HG02981 (cell line): ENCODE measurements at regions not wholly inside any gene's neighbourhood (a gene's known extent, or its start where the extent isn't known, plus 50 kb on each side); places are given as distances from the start of the nearest gene placed in this dataset.
"Not testable (repeated sequence)": the region's sequence is repeated elsewhere in the genome, so short reads cannot be mapped to it uniquely, and the experiment has no call there.

Experiments used
- ATAC-seq: cut with Tn5 transposase; IDR thresholded peaks from one replicate; pipeline ENCODE4 v1.9.1; 2021; ENCODE audit warnings: mild to moderate bottlenecking, moderate library complexity; ENCODE audit not compliant: unreplicated experiment

DNA sequence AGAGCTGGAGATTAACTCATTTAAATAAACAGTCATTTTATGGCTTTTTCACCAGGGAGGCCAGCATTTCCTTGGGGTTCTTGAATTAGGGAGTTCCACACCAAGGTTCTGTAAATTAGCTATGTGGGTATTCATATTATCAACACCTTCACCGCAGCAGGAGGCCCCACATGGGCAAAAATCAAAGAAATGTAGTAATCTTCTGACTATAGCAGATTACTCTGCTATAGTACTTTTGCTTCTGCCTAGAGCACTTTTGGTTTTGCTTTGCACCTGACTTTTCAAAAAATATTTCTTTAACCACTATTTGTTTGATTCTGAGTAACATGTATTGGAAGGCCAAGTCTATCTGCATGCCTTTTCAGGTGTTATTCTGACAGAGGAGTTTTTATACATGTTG lies 108.6 kb upstream of the POMZP3 start:
- not testable (repeated sequence) for ATAC-seq

DNA sequence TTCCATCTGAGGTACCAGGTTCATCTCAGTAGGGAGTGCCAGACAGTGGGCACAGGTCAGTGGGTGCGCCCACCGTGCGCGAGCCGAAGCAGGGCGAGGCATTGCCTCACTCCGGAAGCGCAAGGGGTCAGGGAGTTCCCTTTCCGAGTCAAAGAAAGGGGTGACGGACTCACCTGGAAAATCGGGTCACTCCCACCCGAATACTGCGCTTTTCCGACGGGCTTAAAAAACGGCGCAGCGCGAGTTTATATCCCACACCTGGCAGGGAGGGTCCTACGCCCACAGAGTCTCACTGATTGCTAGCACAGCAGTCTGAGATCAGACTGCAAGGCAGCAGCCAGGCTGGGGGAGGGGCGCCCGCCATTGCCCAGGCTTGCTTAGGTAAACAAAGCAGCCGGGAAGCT lies 101.5 kb upstream of the POMZP3 start:
- not testable (repeated sequence) for ATAC-seq

DNA sequence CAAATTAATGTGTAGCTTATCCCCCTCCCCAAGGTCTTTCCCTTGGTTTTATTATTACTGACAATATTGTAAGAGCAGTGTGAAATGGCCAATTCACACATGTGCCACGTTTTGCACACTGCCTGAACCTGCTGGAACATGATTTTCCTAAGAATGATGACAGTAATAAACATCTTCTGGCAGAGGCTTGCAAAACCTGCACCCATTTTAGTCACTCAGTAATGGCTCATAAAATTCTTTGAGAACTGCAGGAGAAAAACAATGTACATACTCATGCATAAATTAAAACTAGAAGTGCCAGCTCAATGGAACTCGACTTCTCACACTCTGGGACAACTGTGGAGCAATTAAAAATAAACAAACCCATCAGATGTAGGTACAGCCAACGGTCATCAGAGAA lies 96.8 kb upstream of the POMZP3 start:
- ATAC-seq: not testable (repeated sequence)

DNA sequence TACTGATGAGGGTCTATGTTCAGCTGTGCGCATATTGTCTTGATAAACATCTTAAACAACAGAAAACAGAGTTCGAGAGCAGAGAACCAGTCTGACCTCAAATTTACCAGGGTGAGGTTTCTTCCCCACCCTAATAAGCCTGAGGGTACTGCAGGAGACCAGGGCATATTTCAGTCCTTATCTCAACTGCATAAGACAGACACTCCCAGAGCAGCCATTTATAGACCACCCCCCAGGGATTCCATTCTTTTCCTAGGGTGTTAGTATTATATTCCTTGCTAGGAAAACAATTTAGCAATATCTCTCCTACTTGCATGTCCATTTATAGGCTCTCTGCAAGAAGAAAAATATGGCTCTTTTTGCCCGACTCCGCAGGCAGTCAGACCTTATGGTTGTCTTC lies 89.5 kb upstream of the POMZP3 start:
- not testable (repeated sequence) for ATAC-seq

DNA sequence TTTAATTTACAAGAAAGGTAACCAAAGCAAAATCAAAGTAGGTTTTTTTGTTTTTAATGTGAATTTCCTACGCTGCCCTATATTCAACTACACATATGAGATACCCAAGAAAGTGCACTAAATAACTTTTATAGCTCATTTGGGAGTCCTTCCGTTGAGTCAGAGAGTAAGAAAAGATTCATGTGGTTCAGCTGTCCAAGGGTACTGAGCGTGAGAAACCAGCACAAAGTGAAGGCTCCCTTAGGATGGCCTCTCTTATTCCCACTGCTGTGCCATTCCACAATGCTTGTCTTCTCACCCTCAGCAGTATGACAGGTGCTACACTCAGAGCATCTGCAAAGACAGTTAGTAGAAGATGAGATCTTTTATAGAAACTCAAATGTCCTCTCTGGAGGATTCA lies 85.8 kb upstream of the POMZP3 start:
- not testable (repeated sequence) for ATAC-seq

DNA sequence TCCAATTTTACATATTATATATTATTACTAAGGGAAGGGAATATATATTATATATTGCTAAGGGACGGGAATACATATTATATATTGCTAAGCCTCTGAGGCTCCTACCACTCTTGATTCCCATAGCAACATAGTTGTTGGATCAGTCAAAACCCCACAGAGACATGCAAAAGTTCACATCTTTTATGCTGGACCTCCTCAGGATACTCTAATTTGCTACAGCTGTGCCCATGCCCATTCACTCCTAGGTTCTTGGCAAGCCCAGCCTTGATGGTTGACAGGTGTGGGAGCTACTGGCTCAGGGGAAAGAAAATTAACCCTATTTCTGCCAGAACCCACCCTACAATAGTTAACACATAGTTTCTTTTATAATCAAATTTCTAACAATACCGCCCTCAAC lies 84.6 kb upstream of the POMZP3 start:
- ATAC-seq: not testable (repeated sequence)

DNA sequence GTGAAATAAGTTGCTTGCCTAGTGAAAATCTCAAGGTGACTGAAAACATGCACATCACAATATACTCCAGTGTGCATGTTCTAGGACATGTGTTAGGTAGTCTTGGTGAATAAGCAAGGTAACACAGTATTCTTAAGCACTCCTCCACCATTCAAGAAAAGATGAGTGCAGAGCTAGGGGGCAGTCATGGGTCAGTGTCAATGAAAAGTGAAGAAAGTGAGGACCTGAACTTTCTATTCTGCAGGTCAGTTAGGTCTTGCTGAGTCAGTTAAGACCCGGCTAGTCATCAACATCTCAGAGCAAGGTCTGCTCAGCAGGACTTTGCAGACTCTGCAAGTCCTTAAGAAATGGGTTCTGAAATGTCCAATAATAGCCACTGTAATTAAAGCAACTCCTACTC lies 82.6 kb upstream of the POMZP3 start:
- ATAC-seq: not testable (repeated sequence)

DNA sequence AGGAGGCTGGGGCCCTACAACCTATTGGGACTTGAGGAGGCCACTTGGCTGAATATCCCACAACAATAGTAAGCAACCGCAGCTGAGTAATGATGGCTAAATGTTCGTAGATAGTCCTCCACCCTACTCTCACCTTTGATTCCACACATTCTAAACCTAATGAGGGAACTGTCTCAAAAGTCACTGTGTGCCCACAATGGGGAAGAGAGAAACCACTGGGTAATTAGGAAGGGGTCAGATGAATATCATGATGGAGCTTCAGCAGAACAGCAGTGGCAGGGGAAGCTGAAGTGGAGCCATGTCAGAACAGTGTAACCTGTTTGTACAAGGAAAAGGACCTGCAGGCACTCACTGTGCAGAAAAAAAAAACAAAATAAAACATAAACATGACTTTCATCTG lies 81.4 kb upstream of the POMZP3 start:
- ATAC-seq: not testable (repeated sequence)

DNA sequence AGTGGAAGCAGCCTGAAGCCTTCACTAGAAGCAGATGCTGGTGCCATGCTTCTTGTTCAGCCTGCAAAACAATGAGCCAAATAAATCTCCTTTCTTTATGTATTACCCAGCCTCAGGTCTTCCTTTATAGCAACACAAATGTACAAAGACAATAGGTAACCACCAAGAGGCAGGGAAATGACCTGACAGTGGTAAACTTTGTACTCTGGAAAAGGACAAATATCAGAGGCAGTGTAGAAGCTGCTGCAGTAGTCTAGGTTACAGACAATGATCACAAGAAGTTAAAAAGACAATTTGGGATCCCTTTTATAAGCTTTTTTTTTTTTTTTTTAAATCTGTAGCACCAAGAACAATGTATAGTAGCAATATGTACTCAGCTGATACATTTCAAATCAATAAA lies 76.7 kb upstream of the POMZP3 start:
- not testable (repeated sequence) for ATAC-seq

DNA sequence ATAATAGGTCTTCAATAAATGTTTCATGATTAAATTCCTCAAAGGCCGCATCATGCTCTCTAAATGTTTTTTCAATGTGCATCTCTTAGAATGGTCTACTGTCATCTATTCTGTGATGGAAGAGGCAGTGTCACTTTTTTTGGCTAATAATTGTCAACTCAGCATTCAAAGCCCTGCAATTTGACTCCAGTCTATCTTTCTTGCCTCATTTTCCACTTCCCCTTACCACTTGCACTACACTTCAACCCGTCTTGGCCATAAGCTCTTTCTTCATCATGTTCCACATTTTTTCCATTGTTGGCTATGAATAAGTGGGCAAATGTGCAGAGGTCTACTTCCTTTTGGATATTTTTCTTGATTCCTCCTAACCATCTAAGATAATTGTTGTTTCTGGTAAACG lies 59.2 kb upstream of the POMZP3 start:
- not testable (repeated sequence) for ATAC-seq

DNA sequence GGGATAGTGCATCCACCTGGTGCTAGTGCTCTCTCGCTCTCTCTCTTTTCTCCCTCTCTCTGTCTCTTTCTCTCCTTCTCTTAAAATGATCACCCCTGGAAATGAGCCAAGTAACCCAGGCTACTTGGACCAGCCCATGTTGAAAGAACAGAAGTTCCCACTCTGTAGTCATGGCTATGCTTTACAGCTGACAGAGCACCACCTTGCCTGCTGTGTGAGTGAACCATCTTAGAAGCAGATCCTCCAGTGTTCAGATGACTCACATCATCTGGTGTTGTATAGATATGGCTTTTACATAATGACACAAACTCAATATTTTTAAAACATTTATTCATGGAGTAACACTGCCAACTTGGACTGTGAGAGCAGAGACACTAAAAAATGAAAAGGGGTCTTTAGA lies 57.7 kb upstream of the POMZP3 start:
- not testable (repeated sequence) for ATAC-seq

DNA sequence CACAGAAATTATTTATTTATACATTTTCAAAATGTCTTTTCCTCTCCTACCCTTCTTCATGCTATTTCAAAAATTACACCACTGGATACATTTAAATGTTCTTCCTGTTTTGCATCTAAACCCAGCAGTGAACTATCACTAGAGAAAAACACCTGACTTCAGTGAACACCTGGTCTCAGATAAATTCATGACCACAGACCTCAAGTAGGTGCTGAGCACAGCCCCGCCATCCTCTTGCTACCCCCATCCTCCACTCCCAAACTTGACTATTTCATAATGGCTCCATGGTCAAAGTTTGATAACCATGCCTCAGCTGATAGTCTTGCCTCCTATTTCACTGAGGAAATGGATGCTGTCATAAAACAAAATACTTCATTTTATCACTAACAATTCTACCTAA lies 56.6 kb upstream of the POMZP3 start:
- not testable (repeated sequence) for ATAC-seq

DNA sequence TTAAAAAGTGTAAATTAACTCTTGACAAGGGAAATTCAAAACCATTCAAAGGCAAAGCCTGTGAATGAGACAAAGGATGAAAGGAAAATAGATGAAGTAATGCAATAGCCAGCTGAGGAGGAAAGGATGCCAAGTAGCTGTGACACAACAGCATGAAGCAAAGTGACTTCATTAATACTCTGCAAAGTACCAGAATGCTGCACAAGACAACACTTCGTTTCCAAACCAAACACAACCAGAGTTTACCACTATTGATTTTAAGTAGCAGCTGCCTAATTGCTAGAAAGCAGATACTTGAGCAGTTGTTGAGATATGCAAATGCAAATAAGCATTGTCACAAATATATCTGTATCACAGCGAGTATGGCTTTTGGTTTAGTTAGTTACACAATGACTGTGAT lies 54.7 kb upstream of the POMZP3 start:
- not testable (repeated sequence) for ATAC-seq

DNA sequence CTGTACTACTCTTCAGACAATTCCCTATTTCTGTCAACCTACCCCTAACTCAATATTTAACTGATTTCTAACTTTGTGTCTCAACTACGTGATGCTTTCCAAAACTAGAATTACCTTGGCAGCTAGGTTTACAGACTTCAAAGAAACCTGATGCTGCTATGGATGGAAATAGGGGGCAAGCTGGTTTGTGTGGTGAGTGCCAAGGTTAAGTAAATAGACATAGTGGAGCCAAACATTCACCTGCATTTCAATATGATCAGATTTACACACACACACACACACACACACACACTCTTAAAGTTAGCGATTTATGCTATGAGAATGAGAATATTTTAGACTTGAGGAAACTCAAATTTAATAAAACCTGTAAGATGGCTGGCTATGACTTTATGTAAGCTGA lies 52.1 kb upstream of the POMZP3 start:
- ATAC-seq: not testable (repeated sequence)

DNA sequence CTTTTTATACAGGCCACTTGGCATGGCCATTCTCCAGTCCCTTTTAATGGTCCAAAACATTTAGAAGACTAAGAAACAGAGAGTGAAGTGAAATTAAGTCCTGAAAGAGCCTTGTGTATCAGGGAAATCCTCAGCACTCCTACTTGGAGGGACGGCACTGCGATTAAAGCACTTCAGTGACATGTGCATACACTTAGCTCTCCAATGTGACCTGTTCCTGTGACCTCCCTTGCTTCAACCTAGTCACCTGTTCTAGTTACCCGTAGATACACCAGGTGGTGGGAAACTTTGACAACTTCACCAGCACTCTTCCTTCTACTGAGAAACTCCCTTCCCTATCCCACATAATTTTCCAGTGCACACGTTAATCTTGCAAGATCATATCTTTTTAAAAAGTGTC lies 51.4 kb upstream of the POMZP3 start:
- ATAC-seq: not testable (repeated sequence)

DNA sequence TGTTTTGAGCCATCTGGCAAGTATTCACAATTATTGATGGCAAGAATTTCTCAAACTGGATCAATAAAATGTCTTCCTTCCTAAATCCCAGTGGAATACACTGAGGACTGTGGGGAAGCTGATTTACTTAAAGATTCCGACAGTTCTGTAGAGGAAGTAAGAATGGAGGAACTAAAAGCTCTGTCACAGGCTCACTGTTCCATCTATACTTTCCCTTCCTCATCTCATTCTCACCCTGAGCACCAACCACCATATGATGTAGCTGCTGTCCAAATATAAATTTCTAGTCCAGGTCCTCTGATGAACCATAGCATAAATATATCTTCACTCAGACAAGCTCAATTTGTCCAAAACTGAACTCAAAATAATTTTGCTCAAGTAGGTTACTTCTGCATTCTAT lies 49.8 kb upstream of the POMZP3 start:
- not testable (repeated sequence) for ATAC-seq
